HK-2 (cell line): ENCODE measurements at regions not wholly inside any gene's neighbourhood (a gene's known extent, or its start where the extent isn't known, plus 50 kb on each side); places are given as distances from the start of the nearest gene placed in this dataset.

Source experiments
- DNase-seq: peaks from one replicate; pipeline ENCODE4 v3.0.0-alpha.2; 2018; ENCODE audit not compliant: unreplicated experiment

GRCh38 chr10:25661632-25662031 is 272.4 kb upstream of the MYO3A start:
- no peak for DNase-seq

GRCh38 chr10:25666276-25666675 is 267.8 kb upstream of the MYO3A start:
- DNase-seq = no peak

GRCh38 chr10:25675204-25675603 is 258.8 kb upstream of the MYO3A start:
- DNase-seq = no peak

- DNase-seq = no peak
Observed at GRCh38 chr10:25675615-25676014, 258.4 kb upstream of the MYO3A start.

GRCh38 chr10:25678220-25678619 is 255.8 kb upstream of the MYO3A start:
- no peak for DNase-seq

- no peak for DNase-seq
Observed at GRCh38 chr10:25678666-25679065, 255.4 kb upstream of the MYO3A start.

GRCh38 chr10:25682203-25682851 is 251.7 kb upstream of the MYO3A start:
- no peak for DNase-seq

GRCh38 chr10:25683344-25683743 is 250.7 kb upstream of the MYO3A start:
- DNase-seq = no peak

- no peak for DNase-seq
Observed at GRCh38 chr10:25687521-25687920, 246.5 kb upstream of the MYO3A start.

- DNase-seq = no peak
Observed at GRCh38 chr10:25689346-25690100, 244.5 kb upstream of the MYO3A start.

- DNase-seq = no peak
Observed at GRCh38 chr10:25692761-25693160, 241.3 kb upstream of the MYO3A start.

- DNase-seq = no peak
Observed at GRCh38 chr10:25694206-25694933, 239.7 kb upstream of the MYO3A start.

- DNase-seq = no peak
Observed at GRCh38 chr10:25694971-25695370, 239.1 kb upstream of the MYO3A start.

GRCh38 chr10:25695586-25695985 is 238.4 kb upstream of the MYO3A start:
- DNase-seq = no peak

GRCh38 chr10:25696013-25696708 is 237.9 kb upstream of the MYO3A start:
- no peak for DNase-seq

GRCh38 chr10:25697412-25697811 is 236.6 kb upstream of the MYO3A start:
- no peak for DNase-seq

- DNase-seq = no peak
Observed at GRCh38 chr10:25698638-25699037, 235.4 kb upstream of the MYO3A start.

- no peak for DNase-seq
Observed at GRCh38 chr10:25699631-25700030, 234.4 kb upstream of the MYO3A start.

GRCh38 chr10:25701652-25702051 is 232.4 kb upstream of the MYO3A start:
- no peak for DNase-seq

- no peak for DNase-seq
Observed at GRCh38 chr10:25704622-25705021, 229.4 kb upstream of the MYO3A start.

GRCh38 chr10:25707572-25707971 is 226.5 kb upstream of the MYO3A start:
- DNase-seq = no peak

- no peak for DNase-seq
Observed at GRCh38 chr10:25707976-25708671, 225.9 kb upstream of the MYO3A start.
